H7 (cell line): ENCODE measurements at regions not wholly inside any gene's neighbourhood (a gene's known extent, or its start where the extent isn't known, plus 50 kb on each side); places are given as distances from the start of the nearest gene placed in this dataset.

Experiments
- DNase-seq: peaks from one replicate; pipeline ENCODE4 v3.0.0; 2012
- H3K27me3 ChIP-seq: 2 replicates; pipeline ENCODE4 v1.6.0; 2011; ENCODE audit warnings: mild to moderate bottlenecking, low read length; ENCODE audit not compliant: control insufficient read depth, insufficient read depth
- H3K36me3 ChIP-seq: replicated peaks from 2 replicates; pipeline ENCODE4 v1.5.1; 2011; ENCODE audit warnings: low read length; ENCODE audit not compliant: control insufficient read depth, insufficient read depth
- H3K4me3 ChIP-seq: 2 replicates; pipeline ENCODE4 v1.5.1; 2011; ENCODE audit warnings: low read depth, mild to moderate bottlenecking, control low read depth, low read length, moderate library complexity; ENCODE audit not compliant: insufficient read depth

GRCh38 chr4:164683040-164683439 is 70.9 kb upstream of the SMIM31 start:
- H3K27me3 ChIP-seq = no peaks in the 10 kb centered on the region
- DNase-seq = no peak
- H3K36me3 ChIP-seq = no peaks in the 10 kb centered on the region
- H3K4me3 ChIP-seq = no peak overlapping the region

- Histone ChIP-seq H3K27me3 (no peaks in the 10 kb centered on the region), H3K36me3 (no peaks in the 10 kb centered on the region), H3K4me3 (no peak overlapping the region)
- DNase-seq = no peak
Observed at GRCh38 chr4:164695650-164696049, 58.3 kb upstream of the SMIM31 start.

- DNase-seq = peak; percentile 57
- Histone ChIP-seq H3K4me3 (no peak overlapping the region), H3K27me3 (no peaks in the 10 kb centered on the region)
Observed at GRCh38 chr4:164700471-164700870, 53.5 kb upstream of the SMIM31 start.

GRCh38 chr4:164701665-164702064 is 52.3 kb upstream of the SMIM31 start:
- H3K4me3 ChIP-seq = no peak overlapping the region
- no peak for DNase-seq
- H3K27me3 ChIP-seq = no peaks in the 10 kb centered on the region
- no peaks in the 10 kb centered on the region for H3K36me3 ChIP-seq

More at GRCh38 chr4:164700471-164700870, 53.5 kb upstream of the SMIM31 start:
- no peaks in the 10 kb centered on the region for H3K36me3 ChIP-seq
